Loucy (cell line): ENCODE measurements at regions not wholly inside any gene's neighbourhood (a gene's known extent, or its start where the extent isn't known, plus 50 kb on each side); places are given as distances from the start of the nearest gene placed in this dataset.

ENCODE experiments used
- H2AFZ ChIP-seq: fragments of 200-600 bp; sonication (generic); 2 replicates; pipeline ENCODE4 v1.6.0; 2016; ENCODE audit warnings: antibody characterized with exemption, mild to moderate bottlenecking, low read length, moderate library complexity
- H3F3A ChIP-seq: fragments of 200-600 bp; 2 replicates; pipeline ENCODE4 v1.6.0; 2016; ENCODE audit warnings: antibody characterized with exemption, low read depth, mild to moderate bottlenecking
- H3K27me3 ChIP-seq: fragments of 200-600 bp; sonication (generic); 2 replicates; pipeline ENCODE4 v1.6.1; 2014; ENCODE audit warnings: low read length, mild to moderate bottlenecking; ENCODE audit not compliant: insufficient read depth, poor library complexity, severe bottlenecking
- H3K36me3 ChIP-seq: fragments of 200-600 bp; sonication (generic); 2 replicates; pipeline ENCODE4 v1.6.1; 2016; ENCODE audit warnings: low read length; ENCODE audit not compliant: insufficient read depth
- H3K4me1 ChIP-seq: fragments of 200-600 bp; sonication (generic); 2 replicates; pipeline ENCODE4 v1.5.1; 2014; ENCODE audit warnings: low read length, mild to moderate bottlenecking; ENCODE audit not compliant: insufficient read depth, poor library complexity, severe bottlenecking
- H3K4me2 ChIP-seq: fragments of 200-600 bp; sonication (generic); 2 replicates; pipeline ENCODE4 v1.6.0; 2014; ENCODE audit warnings: antibody characterized with exemption, low read length, low read depth, mild to moderate bottlenecking; ENCODE audit not compliant: poor library complexity, severe bottlenecking
- H3K4me3 ChIP-seq: fragments of 200-600 bp; sonication (generic); 2 replicates; pipeline ENCODE4 v1.5.1; 2014; ENCODE audit warnings: low read length, mild to moderate bottlenecking, mixed read lengths; ENCODE audit not compliant: poor library complexity, severe bottlenecking
- H3K79me2 ChIP-seq: fragments of 200-600 bp; sonication (generic); 2 replicates; pipeline ENCODE4 v1.6.1; 2014; ENCODE audit warnings: low read length; ENCODE audit not compliant: insufficient read depth
- H3K9ac ChIP-seq: fragments of 200-600 bp; sonication (generic); 2 replicates; pipeline ENCODE4 v1.6.0; 2014; ENCODE audit warnings: mild to moderate bottlenecking, low read depth, low read length, moderate library complexity; ENCODE audit not compliant: poor library complexity, severe bottlenecking
- H3K9me2 ChIP-seq: fragments of 200-600 bp; sonication (generic); replicated peaks from 2 replicates; pipeline ENCODE4 v1.6.1; 2016; ENCODE audit warnings: low read depth, low read length, mixed read lengths
- H3K9me3 ChIP-seq: fragments of 200-600 bp; sonication (generic); 2 replicates; pipeline ENCODE4 v1.6.1; 2014; ENCODE audit warnings: mild to moderate bottlenecking, antibody characterized with exemption, low read length, low read depth; ENCODE audit not compliant: insufficient read depth
- H4K20me1 ChIP-seq: fragments of 200-600 bp; sonication (generic); 2 replicates; pipeline ENCODE4 v1.6.0; 2014; ENCODE audit warnings: antibody characterized with exemption, low read length, mild to moderate bottlenecking; ENCODE audit not compliant: insufficient read depth, poor library complexity, severe bottlenecking
- EZH2phosphoT487 ChIP-seq: fragments of 200-600 bp; IDR thresholded peaks from 2 replicates; pipeline ENCODE4 v1.6.1; 2018; ENCODE audit warnings: antibody characterized with exemption, mild to moderate bottlenecking, moderate library complexity, borderline replicate concordance
- TF ChIP-seq, protein P1 (sequence below): fragments of 200-600 bp; sonication (generic); conservative IDR thresholded peaks from 2 replicates; pipeline ENCODE4 v1.5.1; 2014; ENCODE audit warnings: mild to moderate bottlenecking, antibody characterized with exemption, low read length

DNA sequence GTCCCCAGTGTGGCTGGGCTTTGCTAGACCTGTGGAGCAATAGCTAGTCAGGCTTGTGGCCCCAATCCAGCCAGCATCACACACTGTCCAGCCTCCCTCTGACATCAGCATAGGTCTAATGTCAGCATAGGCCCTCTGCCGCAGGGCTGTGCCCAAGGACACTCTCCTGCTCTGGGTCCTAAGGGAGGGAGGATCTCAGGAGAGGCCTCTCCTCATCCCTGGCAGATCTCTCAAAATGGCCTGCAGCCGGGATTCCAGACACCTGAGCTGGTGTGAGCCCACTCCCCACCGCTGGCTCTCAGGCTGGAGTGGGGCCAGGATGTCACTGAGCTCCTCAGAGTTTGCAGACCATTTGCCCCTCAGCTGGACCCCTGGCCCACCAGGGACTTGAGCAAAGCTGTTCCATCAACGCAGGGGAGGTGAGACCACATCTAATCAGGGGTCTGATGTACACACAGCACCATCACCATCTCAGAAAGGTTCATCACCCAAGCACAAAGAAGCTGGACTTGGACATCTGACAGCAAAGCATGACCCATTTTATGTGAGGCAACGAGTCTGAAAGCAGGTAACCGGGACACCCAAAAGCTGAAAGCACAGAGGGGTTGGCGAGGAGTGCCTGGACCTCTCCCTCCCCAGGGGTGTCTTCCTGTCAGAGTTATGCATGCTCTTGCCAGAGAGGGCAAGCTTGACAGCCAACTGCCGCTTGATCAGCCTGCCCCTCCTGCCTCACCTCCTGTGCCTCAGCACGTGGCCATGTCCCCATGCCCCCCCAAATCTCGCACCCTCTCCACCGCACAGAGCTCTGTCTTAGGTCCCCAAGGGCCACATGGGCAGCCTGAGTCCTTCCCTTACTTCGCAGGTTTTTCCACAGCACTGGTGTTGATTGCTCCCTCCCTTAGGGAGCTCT is 69.7 kb upstream of the SEPTIN5 start:
- H3K36me3 ChIP-seq = no peaks in the 10 kb centered on the region
- H3K9ac ChIP-seq = peak overlapping the region; percentile 27
- H3K4me2 ChIP-seq = peak overlapping the region; percentile 31
- no peaks in the 10 kb centered on the region for H3K79me2 ChIP-seq
- H3K4me1 ChIP-seq = peaks cover 22% of the 10 kb centered on the region
- peaks cover 15% of the 10 kb centered on the region for H3K9me3 ChIP-seq
- 0 out of 2 replicates have a peak overlapping the region, but pooled peaks have one; percentile 24 for H2AFZ ChIP-seq
- H3K9me2 ChIP-seq = no peaks in the 10 kb centered on the region
- H3F3A ChIP-seq = no peaks in the 10 kb centered on the region
- no peaks in the 10 kb centered on the region for H4K20me1 ChIP-seq
- no peaks in the 10 kb centered on the region for H3K27me3 ChIP-seq
- no peak for TF ChIP-seq EZH2phosphoT487
- TF ChIP-seq, protein P1, sequence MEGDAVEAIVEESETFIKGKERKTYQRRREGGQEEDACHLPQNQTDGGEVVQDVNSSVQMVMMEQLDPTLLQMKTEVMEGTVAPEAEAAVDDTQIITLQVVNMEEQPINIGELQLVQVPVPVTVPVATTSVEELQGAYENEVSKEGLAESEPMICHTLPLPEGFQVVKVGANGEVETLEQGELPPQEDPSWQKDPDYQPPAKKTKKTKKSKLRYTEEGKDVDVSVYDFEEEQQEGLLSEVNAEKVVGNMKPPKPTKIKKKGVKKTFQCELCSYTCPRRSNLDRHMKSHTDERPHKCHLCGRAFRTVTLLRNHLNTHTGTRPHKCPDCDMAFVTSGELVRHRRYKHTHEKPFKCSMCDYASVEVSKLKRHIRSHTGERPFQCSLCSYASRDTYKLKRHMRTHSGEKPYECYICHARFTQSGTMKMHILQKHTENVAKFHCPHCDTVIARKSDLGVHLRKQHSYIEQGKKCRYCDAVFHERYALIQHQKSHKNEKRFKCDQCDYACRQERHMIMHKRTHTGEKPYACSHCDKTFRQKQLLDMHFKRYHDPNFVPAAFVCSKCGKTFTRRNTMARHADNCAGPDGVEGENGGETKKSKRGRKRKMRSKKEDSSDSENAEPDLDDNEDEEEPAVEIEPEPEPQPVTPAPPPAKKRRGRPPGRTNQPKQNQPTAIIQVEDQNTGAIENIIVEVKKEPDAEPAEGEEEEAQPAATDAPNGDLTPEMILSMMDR = no peak
- no peak overlapping the region for H3K4me3 ChIP-seq

DNA sequence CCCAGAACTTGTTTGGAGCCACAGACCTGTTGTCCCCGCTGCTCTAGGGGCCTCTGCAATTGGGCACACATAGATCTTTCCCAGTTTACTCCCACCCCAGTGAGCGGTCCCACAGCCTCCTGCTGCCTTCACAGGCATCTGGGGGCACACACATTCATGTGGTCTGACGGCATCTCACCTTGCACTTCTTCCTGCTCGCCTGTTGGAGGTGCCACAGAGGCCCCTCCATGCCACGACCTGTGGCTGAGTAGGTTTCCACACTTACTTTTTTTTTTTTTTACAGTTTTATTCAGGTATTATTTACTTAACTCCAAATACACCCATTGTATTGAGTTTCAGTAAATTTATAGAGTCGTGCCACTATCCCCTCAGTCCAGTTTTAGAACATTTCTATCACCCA is 68.9 kb upstream of the SEPTIN5 start:
- Histone ChIP-seq H4K20me1 (no peaks in the 10 kb centered on the region), H3K9ac (no peak overlapping the region), H3K4me1 (peaks cover 22% of the 10 kb centered on the region), H2AFZ (0 out of 2 replicates have a peak overlapping the region, but pooled peaks have one; percentile 24), H3F3A (no peaks in the 10 kb centered on the region), H3K79me2 (no peaks in the 10 kb centered on the region), H3K36me3 (no peaks in the 10 kb centered on the region), H3K4me3 (no peak overlapping the region), H3K4me2 (no peak overlapping the region), H3K27me3 (no peaks in the 10 kb centered on the region), H3K9me2 (no peaks in the 10 kb centered on the region), H3K9me3 (peaks cover 15% of the 10 kb centered on the region)
- no peak for TF ChIP-seq EZH2phosphoT487
- TF ChIP-seq, protein P1 = peak; percentile 41

DNA sequence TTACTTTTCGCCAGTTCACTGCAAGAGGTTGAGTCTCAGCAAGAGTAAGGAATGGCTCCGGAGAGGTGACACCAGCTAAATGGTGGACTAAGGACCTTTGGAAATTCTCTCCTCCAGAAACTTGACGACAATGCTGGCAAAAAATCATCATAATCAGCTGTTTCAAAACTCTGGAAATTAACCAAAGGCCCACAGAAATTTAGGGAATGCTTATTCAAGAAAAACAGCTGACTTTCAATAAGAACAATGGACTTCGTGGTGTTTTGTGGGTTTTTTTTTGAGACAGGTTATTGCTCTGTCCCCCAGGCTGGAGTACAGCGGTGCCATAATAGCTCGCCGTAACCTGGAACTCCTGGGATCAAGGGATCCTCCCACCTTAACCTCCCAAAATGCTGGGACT is 68.4 kb upstream of the SEPTIN5 start:
- Histone ChIP-seq H3K9ac (no peak overlapping the region), H3K9me3 (peaks cover 15% of the 10 kb centered on the region), H3K79me2 (no peaks in the 10 kb centered on the region), H3K9me2 (no peaks in the 10 kb centered on the region), H3F3A (no peaks in the 10 kb centered on the region), H3K4me1 (peaks cover 22% of the 10 kb centered on the region), H4K20me1 (no peaks in the 10 kb centered on the region), H2AFZ (no peak overlapping the region), H3K4me3 (no peak overlapping the region), H3K36me3 (no peaks in the 10 kb centered on the region), H3K4me2 (no peak overlapping the region), H3K27me3 (no peaks in the 10 kb centered on the region)
- TF ChIP-seq EZH2phosphoT487 = no peak
- TF ChIP-seq, protein P1 = no peak
